Loucy (cell line): ENCODE measurements at regions not wholly inside any gene's neighbourhood (a gene's known extent, or its start where the extent isn't known, plus 50 kb on each side); places are given as distances from the start of the nearest gene placed in this dataset.
"Not testable (repeated sequence)": the region's sequence is repeated elsewhere in the genome, so short reads cannot be mapped to it uniquely, and the experiment has no call there.

Experiments
- CTCF ChIP-seq: fragments of 200-600 bp; sonication (generic); conservative IDR thresholded peaks from 2 replicates; pipeline ENCODE4 v1.5.1; 2014; ENCODE audit warnings: mild to moderate bottlenecking, antibody characterized with exemption, low read length
- EZH2phosphoT487 ChIP-seq: fragments of 200-600 bp; IDR thresholded peaks from 2 replicates; pipeline ENCODE4 v1.6.1; 2018; ENCODE audit warnings: antibody characterized with exemption, mild to moderate bottlenecking, moderate library complexity, borderline replicate concordance

DNA sequence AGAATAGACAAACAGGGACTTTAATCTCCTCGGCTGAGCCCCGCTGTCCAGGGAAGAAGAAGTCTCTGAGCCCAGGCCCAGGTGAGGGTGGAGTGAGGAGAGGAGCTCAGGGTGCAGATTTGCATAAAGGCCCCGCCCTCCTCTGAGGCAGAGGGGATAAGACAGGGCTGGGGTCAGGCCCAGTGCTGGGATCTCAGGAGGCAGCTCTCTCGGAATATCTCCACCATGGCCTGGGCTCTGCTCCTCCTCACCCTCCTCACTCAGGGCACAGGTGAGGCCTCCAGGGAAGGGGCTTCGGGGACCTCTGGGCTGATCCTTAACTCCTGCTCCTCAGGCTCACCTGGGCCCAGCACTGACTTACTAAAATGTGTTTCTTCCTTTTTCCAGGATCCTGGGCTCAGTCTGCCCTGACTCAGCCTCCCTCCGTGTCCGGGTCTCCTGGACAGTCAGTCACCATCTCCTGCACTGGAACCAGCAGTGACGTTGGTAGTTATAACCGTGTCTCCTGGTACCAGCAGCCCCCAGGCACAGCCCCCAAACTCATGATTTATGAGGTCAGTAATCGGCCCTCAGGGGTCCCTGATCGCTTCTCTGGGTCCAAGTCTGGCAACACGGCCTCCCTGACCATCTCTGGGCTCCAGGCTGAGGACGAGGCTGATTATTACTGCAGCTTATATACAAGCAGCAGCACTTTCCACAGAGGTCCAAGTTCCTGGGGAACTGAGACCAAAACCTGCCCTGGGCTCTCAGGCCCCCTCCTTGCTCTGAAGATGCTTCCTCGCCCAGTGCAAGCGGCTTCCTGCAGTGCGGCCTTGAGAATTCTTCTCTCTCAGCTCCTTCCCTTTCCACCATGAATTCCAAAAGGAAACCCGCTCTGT, 90.2 kb downstream of the GGTLC2 start:
- not testable (repeated sequence) for TF ChIP-seq EZH2phosphoT487, CTCF
